GM23338 (cell line): ENCODE measurements at regions not wholly inside any gene's neighbourhood (a gene's known extent, or its start where the extent isn't known, plus 50 kb on each side); places are given as distances from the start of the nearest gene placed in this dataset.

Experiments used
- ATAC-seq: fragments of 200-7000 bp; cut with Tn5 transposase; 3 replicates; pipeline ENCODE4 v1.9.1; 2020
- DNase-seq: peaks from one replicate; pipeline ENCODE4 v3.0.0-alpha.2; 2015; ENCODE audit warnings: low spot score
- H2AFZ ChIP-seq: fragments of 200-600 bp; sonication (generic); 2 replicates; pipeline ENCODE4 v1.8.0; 2016; ENCODE audit warnings: antibody characterized with exemption, mild to moderate bottlenecking, moderate library complexity
- H3F3A ChIP-seq: fragments of 200-600 bp; sonication (generic); replicated peaks from 2 replicates; pipeline ENCODE4 v1.8.0; 2017; ENCODE audit warnings: antibody characterized with exemption, mixed run types, low read depth
- H3K27ac ChIP-seq: fragments of 200-600 bp; sonication (generic); 2 replicates; pipeline ENCODE4 v1.6.1; 2016; ENCODE audit warnings: low read depth
- H3K27me3 ChIP-seq: fragments of 200-600 bp; sonication (generic); 2 replicates; pipeline ENCODE4 v1.8.0; 2016; ENCODE audit warnings: mild to moderate bottlenecking, mixed run types, moderate library complexity; ENCODE audit not compliant: insufficient read depth
- H3K36me3 ChIP-seq: fragments of 200-600 bp; sonication (generic); 2 replicates; pipeline ENCODE4 v1.8.0; 2016; ENCODE audit warnings: mild to moderate bottlenecking; ENCODE audit not compliant: insufficient read depth
- H3K4me1 ChIP-seq: fragments of 200-600 bp; sonication (generic); 2 replicates; pipeline ENCODE4 v1.8.0; 2016; ENCODE audit warnings: mild to moderate bottlenecking, moderate library complexity; ENCODE audit not compliant: insufficient read depth
- H3K4me2 ChIP-seq: fragments of 200-600 bp; sonication (generic); 2 replicates; pipeline ENCODE4 v1.7.1; 2017; ENCODE audit warnings: mixed run types
- H3K4me3 ChIP-seq: fragments of 200-600 bp; sonication (generic); 2 replicates; pipeline ENCODE4 v1.6.1; 2016; ENCODE audit warnings: mixed run types
- H3K79me2 ChIP-seq: fragments of 200-600 bp; sonication (generic); replicated peaks from 2 replicates; pipeline ENCODE4 v1.8.0; 2017; ENCODE audit warnings: mild to moderate bottlenecking; ENCODE audit not compliant: insufficient read depth
- H3K9me2 ChIP-seq: fragments of 200-600 bp; sonication (generic); 2 replicates; pipeline ENCODE4 v1.8.0; 2017; ENCODE audit not compliant: insufficient read depth
- H4K20me1 ChIP-seq: fragments of 200-600 bp; sonication (generic); replicated peaks from 2 replicates; pipeline ENCODE4 v1.8.0; 2017; ENCODE audit warnings: mild to moderate bottlenecking; ENCODE audit not compliant: insufficient read depth
- H3K27ac Mint-ChIP-seq: 2 replicates; pipeline ENCODE4 v1.8.0; 2020; ENCODE audit warnings: inconsistent platforms, mild to moderate bottlenecking, moderate library complexity, mixed read lengths
- H3K27me3 Mint-ChIP-seq: 3 replicates; pipeline ENCODE4 v1.8.0; 2022; ENCODE audit warnings: low read depth, mild to moderate bottlenecking, moderate library complexity, mixed read lengths, inconsistent platforms; ENCODE audit not compliant: insufficient read depth, poor library complexity
- H3K36me3 Mint-ChIP-seq: 3 replicates; pipeline ENCODE4 v1.8.0; 2021; ENCODE audit warnings: low read depth, mild to moderate bottlenecking, inconsistent platforms, moderate library complexity, mixed read lengths
- H3K4me1 Mint-ChIP-seq: 3 replicates; pipeline ENCODE4 v1.8.0; 2020; ENCODE audit warnings: mild to moderate bottlenecking, inconsistent platforms, mixed read lengths
- H3K4me3 Mint-ChIP-seq: 3 replicates; pipeline ENCODE4 v1.8.0; 2021; ENCODE audit warnings: moderate library complexity, mild to moderate bottlenecking, inconsistent platforms, mixed read lengths
- H3K9me3 Mint-ChIP-seq: 3 replicates; pipeline ENCODE4 v1.8.0; 2020; ENCODE audit warnings: moderate library complexity, mild to moderate bottlenecking, inconsistent platforms, mixed read lengths
- CREB1 ChIP-seq: fragments of 250-450 bp; sonication (Bioruptor Pico); IDR thresholded peaks from 2 replicates; pipeline ENCODE4 v1.5.0; 2020; ENCODE audit warnings: low read depth, mild to moderate bottlenecking, moderate library complexity
- CTCF ChIP-seq, 2 experiments: fragments of 200-600 bp in 1 of 2; sonication (generic) in 1 of 2; conservative IDR thresholded peaks; 2 replicates each; pipeline versions ENCODE4 v1.5.1 to v1.6.1; 2016 to 2017; ENCODE audit warnings: antibody characterized with exemption in 2 of 2, low read depth in 2 of 2, mild to moderate bottlenecking in 2 of 2, moderate library complexity in 1 of 2
- EZH2 ChIP-seq: fragments of 200-600 bp; sonication (generic); IDR thresholded peaks from one replicate; pipeline ENCODE4 v1.8.0; 2017; ENCODE audit warnings: antibody characterized with exemption, mild to moderate bottlenecking, low read depth; ENCODE audit not compliant: unreplicated experiment
- EZH2phosphoT487 ChIP-seq: fragments of 200-600 bp; sonication (generic); IDR thresholded peaks from one replicate; pipeline ENCODE4 v1.8.1; 2018; ENCODE audit warnings: antibody characterized with exemption; ENCODE audit not compliant: unreplicated experiment
- JUNB ChIP-seq: IDR thresholded peaks from one replicate; pipeline ENCODE4 v1.6.1; 2016; ENCODE audit warnings: antibody characterized with exemption; ENCODE audit not compliant: unreplicated experiment
- NANOG ChIP-seq: IDR thresholded peaks from 2 replicates; pipeline ENCODE4 v1.6.1; 2016; ENCODE audit warnings: antibody characterized with exemption, borderline replicate concordance
- POLR2AphosphoS5 ChIP-seq: IDR thresholded peaks from 2 replicates; pipeline ENCODE4 v1.6.1; 2016; ENCODE audit warnings: antibody characterized with exemption, low read depth
- STAT1 ChIP-seq: IDR thresholded peaks from one replicate; pipeline ENCODE4 v1.6.1; 2016; ENCODE audit warnings: antibody characterized with exemption; ENCODE audit not compliant: unreplicated experiment
- ZNF114 ChIP-seq: fragments of 250-450 bp; sonication (Bioruptor Pico); IDR thresholded peaks from 2 replicates; pipeline ENCODE4 v1.5.0; 2020; ENCODE audit warnings: mild to moderate bottlenecking, moderate library complexity
- ZNF331 ChIP-seq: fragments of 250-450 bp; sonication (Bioruptor Pico); IDR thresholded peaks from 2 replicates; pipeline ENCODE4 v1.5.0; 2020; ENCODE audit warnings: low read depth, mild to moderate bottlenecking, moderate library complexity
- ZNF462 ChIP-seq: fragments of 250-450 bp; sonication (Bioruptor Pico); IDR thresholded peaks from 2 replicates; pipeline ENCODE4 v1.5.0; 2020; ENCODE audit warnings: mild to moderate bottlenecking, moderate library complexity
- TF ChIP-seq, protein P1 (sequence below): IDR thresholded peaks from one replicate; pipeline ENCODE4 v1.6.1; 2018; ENCODE audit warnings: antibody characterized with exemption; ENCODE audit not compliant: unreplicated experiment
- TF ChIP-seq, protein P2 (sequence below): IDR thresholded peaks from 2 replicates; pipeline ENCODE4 v1.6.1; 2016; ENCODE audit warnings: antibody characterized with exemption

DNA sequence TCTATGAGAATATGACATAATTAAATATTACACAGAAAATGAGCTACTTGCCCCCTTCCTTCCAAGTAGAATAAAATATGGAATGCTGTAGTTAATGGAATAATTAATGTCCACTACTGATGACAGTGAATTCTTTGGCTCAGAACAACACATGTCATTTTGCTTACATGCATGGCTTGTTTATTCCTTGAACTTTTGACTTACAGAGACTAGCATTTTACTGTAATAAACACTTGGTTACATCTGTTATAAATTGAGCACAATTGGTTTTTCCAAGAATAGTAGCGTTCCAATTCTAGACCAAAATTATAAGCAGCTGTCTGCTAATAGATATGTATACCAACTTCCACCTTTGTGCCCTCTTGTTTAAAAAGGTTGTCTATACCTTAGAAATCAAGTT is 286.7 kb downstream of the OTUD1 start:
- Histone ChIP-seq H3K27me3 (no peaks in the 10 kb centered on the region), H3K27ac (no peak overlapping the region), H3K9me2 (0 out of 2 replicates have a peak, but pooled peaks cover 6% of the 10 kb centered on the region), H3K79me2 (no peaks in the 10 kb centered on the region), H3K4me1 (no peaks in the 10 kb centered on the region), H4K20me1 (no peaks in the 10 kb centered on the region), H3K4me2 (no peak overlapping the region), H3K36me3 (no peaks in the 10 kb centered on the region), H3F3A (no peaks in the 10 kb centered on the region), H2AFZ (no peak overlapping the region), H3K4me3 (no peak overlapping the region)
- DNase-seq (no peak), ATAC-seq (no peak)
- Mint-ChIP-seq H3K4me1 (no peaks in the 10 kb centered on the region), H3K4me3 (no peak overlapping the region), H3K9me3 (peaks cover 18% of the 10 kb centered on the region; the same call in 2 of the 3 replicates), H3K27ac (no peak overlapping the region), H3K36me3 (no peaks in the 10 kb centered on the region), H3K27me3 (peaks cover 3% of the 10 kb centered on the region)
- no peak for TF ChIP-seq ZNF114 (CRISPR knock-in tag)
- no peak for TF ChIP-seq CREB1 (CRISPR knock-in tag)
- TF ChIP-seq, protein P1, sequence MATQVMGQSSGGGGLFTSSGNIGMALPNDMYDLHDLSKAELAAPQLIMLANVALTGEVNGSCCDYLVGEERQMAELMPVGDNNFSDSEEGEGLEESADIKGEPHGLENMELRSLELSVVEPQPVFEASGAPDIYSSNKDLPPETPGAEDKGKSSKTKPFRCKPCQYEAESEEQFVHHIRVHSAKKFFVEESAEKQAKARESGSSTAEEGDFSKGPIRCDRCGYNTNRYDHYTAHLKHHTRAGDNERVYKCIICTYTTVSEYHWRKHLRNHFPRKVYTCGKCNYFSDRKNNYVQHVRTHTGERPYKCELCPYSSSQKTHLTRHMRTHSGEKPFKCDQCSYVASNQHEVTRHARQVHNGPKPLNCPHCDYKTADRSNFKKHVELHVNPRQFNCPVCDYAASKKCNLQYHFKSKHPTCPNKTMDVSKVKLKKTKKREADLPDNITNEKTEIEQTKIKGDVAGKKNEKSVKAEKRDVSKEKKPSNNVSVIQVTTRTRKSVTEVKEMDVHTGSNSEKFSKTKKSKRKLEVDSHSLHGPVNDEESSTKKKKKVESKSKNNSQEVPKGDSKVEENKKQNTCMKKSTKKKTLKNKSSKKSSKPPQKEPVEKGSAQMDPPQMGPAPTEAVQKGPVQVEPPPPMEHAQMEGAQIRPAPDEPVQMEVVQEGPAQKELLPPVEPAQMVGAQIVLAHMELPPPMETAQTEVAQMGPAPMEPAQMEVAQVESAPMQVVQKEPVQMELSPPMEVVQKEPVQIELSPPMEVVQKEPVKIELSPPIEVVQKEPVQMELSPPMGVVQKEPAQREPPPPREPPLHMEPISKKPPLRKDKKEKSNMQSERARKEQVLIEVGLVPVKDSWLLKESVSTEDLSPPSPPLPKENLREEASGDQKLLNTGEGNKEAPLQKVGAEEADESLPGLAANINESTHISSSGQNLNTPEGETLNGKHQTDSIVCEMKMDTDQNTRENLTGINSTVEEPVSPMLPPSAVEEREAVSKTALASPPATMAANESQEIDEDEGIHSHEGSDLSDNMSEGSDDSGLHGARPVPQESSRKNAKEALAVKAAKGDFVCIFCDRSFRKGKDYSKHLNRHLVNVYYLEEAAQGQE = no peak
- no peak for TF ChIP-seq NANOG
- TF ChIP-seq ZNF462 (CRISPR knock-in tag) = no peak
- TF ChIP-seq ZNF331 (CRISPR knock-in tag) = no peak
- TF ChIP-seq POLR2AphosphoS5 = no peak
- no peak for TF ChIP-seq EZH2phosphoT487
- TF ChIP-seq EZH2 = no peak
- no peak for TF ChIP-seq CTCF (conservative IDR thresholded peaks at IDR 0.05; ENCODE audit: low read depth in 2 of 2)
- no peak for TF ChIP-seq STAT1
- no peak for TF ChIP-seq JUNB
- TF ChIP-seq, protein P2, sequence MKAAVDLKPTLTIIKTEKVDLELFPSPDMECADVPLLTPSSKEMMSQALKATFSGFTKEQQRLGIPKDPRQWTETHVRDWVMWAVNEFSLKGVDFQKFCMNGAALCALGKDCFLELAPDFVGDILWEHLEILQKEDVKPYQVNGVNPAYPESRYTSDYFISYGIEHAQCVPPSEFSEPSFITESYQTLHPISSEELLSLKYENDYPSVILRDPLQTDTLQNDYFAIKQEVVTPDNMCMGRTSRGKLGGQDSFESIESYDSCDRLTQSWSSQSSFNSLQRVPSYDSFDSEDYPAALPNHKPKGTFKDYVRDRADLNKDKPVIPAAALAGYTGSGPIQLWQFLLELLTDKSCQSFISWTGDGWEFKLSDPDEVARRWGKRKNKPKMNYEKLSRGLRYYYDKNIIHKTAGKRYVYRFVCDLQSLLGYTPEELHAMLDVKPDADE = no peak
